Natural killer cell treated with Interleukin-12 subunit alpha and Interleukin-12 subunit beta and Interleukin-15 and Interleukin-18, amount 100 ng/mL, for 72 hours (primary cell): ENCODE measurements at regions not wholly inside any gene's neighbourhood (a gene's known extent, or its start where the extent isn't known, plus 50 kb on each side); places are given as distances from the start of the nearest gene placed in this dataset.

ENCODE experiments used
- ATAC-seq, 2 donors: fragments of 150-1000 bp; cut with Tn5 transposase in 1 of 2; sonication (Bioruptor Pico), chemical (Tn5 transposase) in 1 of 2; 2 replicates each; pipeline ENCODE4 v1.10.0; 2021
- DNase-seq: peaks from one replicate; pipeline ENCODE4 v3.0.0; 2022; ENCODE audit warnings: low spot score
- H3K27ac Mint-ChIP-seq, 2 donors: 1 replicate in 1 of 2; 2 replicates in 1 of 2; pipeline ENCODE4 v1.8.0; 2022; ENCODE audit warnings: mixed read lengths in 2 of 2, mild to moderate bottlenecking in 1 of 2, moderate library complexity in 1 of 2
- H3K27me3 Mint-ChIP-seq, 2 donors: 1 replicate in 1 of 2; 2 replicates in 1 of 2; pipeline ENCODE4 v1.8.0; 2022; ENCODE audit warnings: mixed read lengths in 2 of 2
- H3K36me3 Mint-ChIP-seq: one replicate; pipeline ENCODE4 v1.8.0; 2022; ENCODE audit warnings: mixed read lengths
- H3K4me1 Mint-ChIP-seq, 2 donors: 1 replicate in 1 of 2; 2 replicates in 1 of 2; pipeline ENCODE4 v1.8.0; 2022; ENCODE audit warnings: low read depth in 2 of 2, mixed read lengths in 2 of 2, mild to moderate bottlenecking in 1 of 2
- H3K4me3 Mint-ChIP-seq: one replicate; pipeline ENCODE4 v1.8.0; 2022; ENCODE audit warnings: mixed read lengths
- H3K9me3 Mint-ChIP-seq: 2 replicates; pipeline ENCODE4 v1.8.0; 2022; ENCODE audit warnings: mixed read lengths

DNA sequence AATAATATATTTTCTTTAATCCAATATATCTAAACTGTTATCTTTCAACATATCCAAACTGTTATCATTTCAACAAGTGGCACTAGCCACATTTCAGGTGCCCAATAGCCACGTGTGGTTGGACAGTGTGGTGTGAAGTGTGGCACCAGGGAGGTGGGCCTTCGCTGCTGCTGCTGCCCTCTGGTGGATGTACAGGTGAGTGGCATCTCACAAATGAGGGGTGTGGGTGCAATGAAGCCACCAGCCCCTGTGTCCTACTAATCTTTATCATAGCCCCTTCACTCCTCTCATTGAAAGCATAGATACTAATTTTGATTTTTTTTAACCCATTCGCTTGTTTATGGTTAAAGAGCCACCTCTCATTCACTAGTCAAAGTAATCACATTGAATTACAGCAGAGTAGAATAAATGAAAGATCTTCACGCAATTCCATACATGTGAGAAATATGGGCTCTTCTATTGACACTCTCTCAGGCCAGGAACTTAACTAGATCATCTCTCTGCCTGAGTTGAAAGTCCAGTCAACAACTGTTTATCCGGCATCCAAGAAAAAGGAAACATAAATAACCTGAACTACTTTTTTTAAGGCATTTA is 499.2 kb downstream of the OMA1 start:
- Mint-ChIP-seq H3K4me3 (no peak overlapping the region), H3K9me3 (no peaks in the 10 kb centered on the region), H3K27ac (no peak overlapping the region), H3K36me3 (no peaks in the 10 kb centered on the region), H3K27me3 (peaks cover 4 to 7% of the 10 kb centered on the region in 2 donors), H3K4me1 (peaks cover 0 to 3% of the 10 kb centered on the region in 2 donors)
- DNase-seq (no peak), ATAC-seq (no peak)

- ATAC-seq: no peak
- H3K36me3 Mint-ChIP-seq: no peaks in the 10 kb centered on the region
- no peak overlapping the region for H3K4me3 Mint-ChIP-seq
- DNase-seq: no peak
- peaks cover 8 to 15% of the 10 kb centered on the region in 2 donors for H3K27me3 Mint-ChIP-seq
- no peaks in the 10 kb centered on the region for H3K9me3 Mint-ChIP-seq
- no peak overlapping the region for H3K27ac Mint-ChIP-seq
- peaks cover 0 to 3% of the 10 kb centered on the region in 2 donors for H3K4me1 Mint-ChIP-seq
Observed at GRCh38 chr1:58045094-58045705, 501.3 kb downstream of the OMA1 start.

DNA sequence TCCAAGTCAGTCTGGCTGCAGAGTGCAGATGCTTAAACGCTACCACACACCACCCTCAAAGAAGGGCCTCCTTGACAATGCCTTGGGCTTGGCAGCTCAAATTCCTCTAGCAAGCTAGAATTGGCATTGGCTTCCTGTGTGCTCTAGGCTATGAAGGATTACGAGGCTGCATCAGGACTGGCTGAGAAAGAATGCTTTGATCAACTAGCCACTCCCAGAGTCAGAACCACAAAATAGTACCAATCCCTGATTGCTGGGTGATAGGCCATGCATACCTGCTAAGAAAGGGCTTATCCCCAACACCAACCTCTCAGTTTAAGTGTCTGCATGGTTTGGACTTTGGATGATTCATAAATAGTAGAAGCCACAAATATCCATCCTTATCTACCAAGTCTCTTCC is 504.9 kb downstream of the OMA1 start:
- no peaks in the 10 kb centered on the region for H3K4me1 Mint-ChIP-seq
- H3K9me3 Mint-ChIP-seq: no peaks in the 10 kb centered on the region
- H3K4me3 Mint-ChIP-seq: no peak overlapping the region
- H3K27ac Mint-ChIP-seq: no peak overlapping the region
- peaks cover 15 to 18% of the 10 kb centered on the region in 2 donors for H3K27me3 Mint-ChIP-seq
- ATAC-seq (peak in 1 of 2 donors; percentile 37), DNase-seq (no peak)
- H3K36me3 Mint-ChIP-seq: no peaks in the 10 kb centered on the region

GRCh38 chr1:58038574-58038973 is 508.0 kb downstream of the OMA1 start:
- H3K27me3 Mint-ChIP-seq: peaks cover 19 to 24% of the 10 kb centered on the region in 2 donors
- ATAC-seq (no peak), DNase-seq (no peak)
- H3K4me1 Mint-ChIP-seq: no peaks in the 10 kb centered on the region
- H3K4me3 Mint-ChIP-seq: no peak overlapping the region
- H3K36me3 Mint-ChIP-seq: no peaks in the 10 kb centered on the region
- H3K9me3 Mint-ChIP-seq: no peaks in the 10 kb centered on the region
- no peak overlapping the region for H3K27ac Mint-ChIP-seq

DNA sequence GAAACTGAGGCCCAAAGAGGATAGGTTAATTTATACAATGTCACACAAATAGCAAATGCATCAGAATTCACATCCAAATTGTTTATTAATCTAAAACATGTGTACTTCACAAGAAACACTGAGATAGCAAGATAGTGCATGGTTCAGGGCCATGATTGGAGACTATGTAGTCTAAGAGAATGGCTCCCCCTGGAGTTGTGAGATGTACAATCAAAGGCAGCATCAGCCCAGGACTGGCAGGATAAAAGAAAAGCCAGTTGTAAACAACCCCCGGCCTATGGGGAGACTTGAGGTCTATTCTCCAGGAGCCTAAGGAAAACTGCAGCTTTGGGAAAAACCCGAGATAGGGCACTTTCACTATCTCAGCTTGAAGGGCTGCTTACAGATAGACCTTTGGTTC is 511.0 kb downstream of the OMA1 start:
- Mint-ChIP-seq H3K36me3 (no peaks in the 10 kb centered on the region), H3K4me1 (no peaks in the 10 kb centered on the region), H3K27ac (no peak overlapping the region), H3K9me3 (no peaks in the 10 kb centered on the region), H3K4me3 (no peak overlapping the region), H3K27me3 (peaks cover 20 to 33% of the 10 kb centered on the region in 2 donors)
- DNase-seq (no peak), ATAC-seq (no peak)

- ATAC-seq (no peak), DNase-seq (no peak)
- no peaks in the 10 kb centered on the region for H3K4me1 Mint-ChIP-seq
- no peak overlapping the region for H3K4me3 Mint-ChIP-seq
- no peaks in the 10 kb centered on the region for H3K9me3 Mint-ChIP-seq
- H3K36me3 Mint-ChIP-seq: no peaks in the 10 kb centered on the region
- H3K27me3 Mint-ChIP-seq: peaks cover 23 to 32% of the 10 kb centered on the region in 2 donors
- H3K27ac Mint-ChIP-seq: no peak overlapping the region
Observed at GRCh38 chr1:58033311-58033710, 513.2 kb downstream of the OMA1 start.

DNA sequence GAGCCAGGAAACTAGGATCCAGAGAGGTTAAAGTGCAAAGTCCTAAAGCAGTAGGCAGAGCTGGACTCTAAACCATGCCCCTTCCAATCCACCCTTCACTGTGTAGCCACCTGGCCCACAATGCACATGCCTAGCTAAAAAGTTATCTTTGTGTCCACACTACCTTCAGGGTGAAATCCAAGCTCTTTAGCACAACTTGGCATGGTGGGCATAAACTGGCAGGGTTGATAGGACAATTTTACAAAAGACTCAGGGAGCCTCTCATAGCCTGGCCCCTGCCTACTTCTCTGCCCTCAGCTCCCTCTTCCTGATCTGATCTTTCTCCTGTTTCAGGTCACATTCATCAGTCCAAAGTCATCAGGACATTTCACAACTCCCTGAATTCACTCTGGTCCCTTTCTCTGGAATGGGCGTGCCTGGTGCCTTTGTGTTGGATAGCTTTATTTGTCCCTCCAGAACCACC is 513.9 kb downstream of the OMA1 start:
- DNase-seq (no peak), ATAC-seq (no peak)
- Mint-ChIP-seq H3K4me3 (no peak overlapping the region), H3K4me1 (no peaks in the 10 kb centered on the region), H3K27me3 (peaks cover 22 to 32% of the 10 kb centered on the region in 2 donors), H3K36me3 (no peaks in the 10 kb centered on the region), H3K27ac (no peak overlapping the region), H3K9me3 (no peaks in the 10 kb centered on the region)

GRCh38 chr1:58031416-58031815 is 515.1 kb downstream of the OMA1 start:
- Mint-ChIP-seq H3K4me1 (no peaks in the 10 kb centered on the region), H3K36me3 (no peaks in the 10 kb centered on the region), H3K27me3 (peaks cover 21 to 32% of the 10 kb centered on the region in 2 donors), H3K4me3 (no peak overlapping the region), H3K9me3 (no peaks in the 10 kb centered on the region), H3K27ac (no peak overlapping the region)
- ATAC-seq: no peak
- DNase-seq: no peak

GRCh38 chr1:58030456-58030855 is 516.1 kb downstream of the OMA1 start:
- no peaks in the 10 kb centered on the region for H3K4me1 Mint-ChIP-seq
- H3K4me3 Mint-ChIP-seq: no peak overlapping the region
- H3K27ac Mint-ChIP-seq: no peak overlapping the region
- ATAC-seq (no peak), DNase-seq (no peak)
- no peaks in the 10 kb centered on the region for H3K9me3 Mint-ChIP-seq
- H3K27me3 Mint-ChIP-seq: peaks cover 28 to 29% of the 10 kb centered on the region in 2 donors
- no peaks in the 10 kb centered on the region for H3K36me3 Mint-ChIP-seq

GRCh38 chr1:58017641-58018040 is 528.9 kb downstream of the OMA1 start:
- no peak overlapping the region for H3K4me3 Mint-ChIP-seq
- no peak overlapping the region for H3K27ac Mint-ChIP-seq
- H3K27me3 Mint-ChIP-seq: peaks cover 7 to 15% of the 10 kb centered on the region in 2 donors
- ATAC-seq (peak in 1 of 2 donors; percentile 11), DNase-seq (no peak)
- H3K4me1 Mint-ChIP-seq: no peaks in the 10 kb centered on the region
- H3K9me3 Mint-ChIP-seq: no peaks in the 10 kb centered on the region
- H3K36me3 Mint-ChIP-seq: no peaks in the 10 kb centered on the region

DNA sequence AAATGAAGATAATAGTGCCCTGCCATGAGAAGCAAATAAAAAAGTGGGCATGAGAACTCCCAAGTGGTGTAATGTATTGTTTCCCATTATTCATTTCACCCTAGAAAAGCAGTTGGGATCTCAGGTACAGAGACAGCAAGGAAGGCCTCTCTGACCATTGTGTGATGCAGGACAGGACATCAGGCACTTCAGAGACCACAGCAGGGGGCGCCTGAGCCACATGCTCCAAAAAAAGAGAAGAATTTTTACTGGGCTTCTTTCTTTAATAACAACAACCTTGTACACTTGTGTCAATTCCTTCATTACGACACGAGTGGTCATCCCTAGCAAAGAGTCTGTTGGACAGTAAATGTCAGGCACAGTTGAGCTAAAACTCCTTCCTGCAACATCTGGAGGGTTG is 533.3 kb downstream of the OMA1 start:
- no peaks in the 10 kb centered on the region for H3K36me3 Mint-ChIP-seq
- ATAC-seq (no peak), DNase-seq (no peak)
- H3K9me3 Mint-ChIP-seq: no peaks in the 10 kb centered on the region
- no peak overlapping the region for H3K27ac Mint-ChIP-seq
- H3K4me3 Mint-ChIP-seq: no peak overlapping the region
- no peaks in the 10 kb centered on the region for H3K4me1 Mint-ChIP-seq
- H3K27me3 Mint-ChIP-seq: peaks cover 4 to 13% of the 10 kb centered on the region in 2 donors

DNA sequence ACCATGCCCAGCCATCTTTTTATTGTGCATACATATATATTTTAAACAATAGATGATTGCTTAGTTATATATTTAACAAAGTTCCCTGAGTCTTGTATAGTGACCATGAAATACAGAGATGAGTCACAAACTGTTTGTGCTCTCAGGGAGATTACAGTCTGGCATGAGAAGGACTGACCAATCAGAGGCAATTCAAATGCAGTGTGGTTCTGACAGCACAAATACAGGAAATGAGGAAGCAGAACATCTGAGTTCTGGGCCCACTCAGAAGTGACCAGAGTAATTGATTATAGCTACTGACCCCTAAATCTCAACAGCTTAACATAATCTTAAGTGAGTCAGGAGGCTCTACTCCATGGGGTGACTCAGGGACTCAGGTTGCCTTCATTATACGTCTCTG is 534.5 kb downstream of the OMA1 start:
- Mint-ChIP-seq H3K36me3 (no peaks in the 10 kb centered on the region), H3K27me3 (peaks cover 0 to 8% of the 10 kb centered on the region in 2 donors), H3K27ac (no peak overlapping the region), H3K9me3 (no peaks in the 10 kb centered on the region), H3K4me1 (no peaks in the 10 kb centered on the region), H3K4me3 (no peak overlapping the region)
- no peak for ATAC-seq
- DNase-seq: no peak

- peaks cover 0 to 12% of the 10 kb centered on the region in 2 donors for H3K27me3 Mint-ChIP-seq
- H3K4me1 Mint-ChIP-seq: no peaks in the 10 kb centered on the region
- H3K4me3 Mint-ChIP-seq: no peak overlapping the region
- ATAC-seq (no peak), DNase-seq (no peak)
- no peaks in the 10 kb centered on the region for H3K9me3 Mint-ChIP-seq
- H3K27ac Mint-ChIP-seq: no peak overlapping the region
- no peaks in the 10 kb centered on the region for H3K36me3 Mint-ChIP-seq
Observed at GRCh38 chr1:58006421-58007046, 540.0 kb downstream of the OMA1 start.

- no peak overlapping the region for H3K27ac Mint-ChIP-seq
Observed at GRCh38 chr1:58005212-58005611, 541.3 kb downstream of the OMA1 start.

More at GRCh38 chr1:58005212-58005611, 541.3 kb downstream of the OMA1 start:
- Mint-ChIP-seq H3K9me3 (no peaks in the 10 kb centered on the region), H3K4me1 (no peaks in the 10 kb centered on the region), H3K27me3 (peaks cover 5 to 24% of the 10 kb centered on the region in 2 donors), H3K4me3 (no peak overlapping the region), H3K36me3 (no peaks in the 10 kb centered on the region)
- ATAC-seq (no peak), DNase-seq (no peak)
